ENCODE measurements at regions not wholly inside any gene's neighbourhood (a gene's known extent, or its start where the extent isn't known, plus 50 kb on each side); places are given as distances from the start of the nearest gene placed in this dataset.
A peak's percentile ranks its signal among the peaks of the same experiment; 100 is the strongest.

DNA sequence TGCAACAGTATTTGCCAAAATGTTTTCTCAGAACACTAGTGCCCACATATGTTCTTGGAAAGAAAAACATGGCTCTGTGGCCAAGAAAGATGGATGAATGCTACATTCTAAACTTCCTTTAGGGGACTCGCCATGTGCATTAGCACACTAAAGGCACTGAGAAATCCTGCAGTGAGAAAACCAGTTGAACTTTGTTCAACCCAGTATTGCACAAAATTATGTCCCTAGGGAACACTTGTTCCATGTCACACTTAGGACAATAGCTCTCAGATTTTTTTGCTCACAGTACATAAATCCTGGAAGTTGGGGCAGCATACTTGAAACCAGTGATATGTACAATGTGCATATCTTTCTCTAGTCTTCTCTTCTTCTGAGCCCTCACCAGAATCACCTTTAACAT is 96.6 kb downstream of the ADRB2 start:
- TF ChIP-seq, protein P1, sequence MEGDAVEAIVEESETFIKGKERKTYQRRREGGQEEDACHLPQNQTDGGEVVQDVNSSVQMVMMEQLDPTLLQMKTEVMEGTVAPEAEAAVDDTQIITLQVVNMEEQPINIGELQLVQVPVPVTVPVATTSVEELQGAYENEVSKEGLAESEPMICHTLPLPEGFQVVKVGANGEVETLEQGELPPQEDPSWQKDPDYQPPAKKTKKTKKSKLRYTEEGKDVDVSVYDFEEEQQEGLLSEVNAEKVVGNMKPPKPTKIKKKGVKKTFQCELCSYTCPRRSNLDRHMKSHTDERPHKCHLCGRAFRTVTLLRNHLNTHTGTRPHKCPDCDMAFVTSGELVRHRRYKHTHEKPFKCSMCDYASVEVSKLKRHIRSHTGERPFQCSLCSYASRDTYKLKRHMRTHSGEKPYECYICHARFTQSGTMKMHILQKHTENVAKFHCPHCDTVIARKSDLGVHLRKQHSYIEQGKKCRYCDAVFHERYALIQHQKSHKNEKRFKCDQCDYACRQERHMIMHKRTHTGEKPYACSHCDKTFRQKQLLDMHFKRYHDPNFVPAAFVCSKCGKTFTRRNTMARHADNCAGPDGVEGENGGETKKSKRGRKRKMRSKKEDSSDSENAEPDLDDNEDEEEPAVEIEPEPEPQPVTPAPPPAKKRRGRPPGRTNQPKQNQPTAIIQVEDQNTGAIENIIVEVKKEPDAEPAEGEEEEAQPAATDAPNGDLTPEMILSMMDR (IDR thresholded peaks at IDR 0.05): no peak
- Histone ChIP-seq H3K36me3 (no peaks in the 10 kb centered on the region), H3K4me3 (no peak overlapping the region), H3K27ac (no peak overlapping the region), H3K27me3 (ENCODE audit: low read depth) (no peaks in the 10 kb centered on the region), H3K9me3 (no peaks in the 10 kb centered on the region), H3K4me1 (peaks cover 10% of the 10 kb centered on the region)
- intact Hi-C loops (cut with DNase I): no loop called here
- ATAC-seq: no peak
- no peak for DNase-seq

DNA sequence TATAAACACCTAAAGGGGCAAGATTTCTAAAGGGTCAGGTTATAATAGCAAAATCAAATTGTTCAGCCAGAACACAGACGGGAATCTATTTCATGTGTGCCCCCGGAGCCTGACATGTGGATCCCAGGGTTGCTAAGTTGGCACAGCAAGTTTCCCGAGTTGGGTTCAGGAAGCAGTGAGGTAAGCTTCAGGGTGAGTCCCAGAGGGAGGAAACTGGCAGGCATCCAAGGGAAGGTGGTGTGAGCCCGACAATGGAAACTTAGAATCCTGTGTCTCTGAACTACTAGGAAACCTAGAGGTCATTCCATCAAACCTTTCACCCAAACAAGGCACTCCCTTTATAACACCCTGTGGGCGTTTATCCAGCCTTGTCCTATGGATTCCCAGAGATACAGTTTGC is 98.4 kb downstream of the ADRB2 start:
- Histone ChIP-seq H3K27ac (no peak overlapping the region), H3K27me3 (ENCODE audit: low read depth) (no peaks in the 10 kb centered on the region), H3K9me3 (no peaks in the 10 kb centered on the region), H3K4me3 (no peak overlapping the region), H3K36me3 (no peaks in the 10 kb centered on the region), H3K4me1 (peaks cover 14% of the 10 kb centered on the region)
- TF ChIP-seq, protein P1 (IDR thresholded peaks at IDR 0.05): no peak
- intact Hi-C loops (cut with DNase I): no loop called here
- DNase-seq (no peak), ATAC-seq (peak in 1 of 2 donors; percentile 23)

DNA sequence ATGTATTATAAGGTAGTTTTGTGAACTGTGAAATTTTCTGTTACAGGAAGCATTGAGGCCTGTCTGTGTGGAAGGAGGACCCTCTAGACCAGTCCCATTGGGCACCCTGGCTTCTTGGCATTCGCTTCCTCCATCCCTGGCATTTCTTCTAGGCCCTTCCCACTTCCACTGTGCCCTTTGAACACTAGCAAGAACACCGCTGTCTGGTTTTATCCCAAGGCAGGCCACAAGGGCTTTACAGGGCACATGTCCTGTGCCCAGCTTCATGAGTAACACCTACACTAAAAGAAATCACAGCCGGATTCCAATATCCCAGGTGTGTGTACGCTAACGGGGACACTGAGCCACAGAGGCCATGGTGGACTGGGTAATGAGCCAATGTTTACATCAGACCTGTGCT is 99.8 kb downstream of the ADRB2 start:
- H3K4me1 ChIP-seq: peaks cover 14% of the 10 kb centered on the region
- H3K9me3 ChIP-seq: no peaks in the 10 kb centered on the region
- H3K36me3 ChIP-seq: no peaks in the 10 kb centered on the region
- no peak overlapping the region for H3K4me3 ChIP-seq
- DNase-seq: no peak
- no peak overlapping the region for H3K27ac ChIP-seq
- TF ChIP-seq, protein P1 (IDR thresholded peaks at IDR 0.05): no peak
- intact Hi-C loops (cut with DNase I): no loop called here
- no peaks in the 10 kb centered on the region for H3K27me3 ChIP-seq (ENCODE audit: low read depth)
- no peak for ATAC-seq

DNA sequence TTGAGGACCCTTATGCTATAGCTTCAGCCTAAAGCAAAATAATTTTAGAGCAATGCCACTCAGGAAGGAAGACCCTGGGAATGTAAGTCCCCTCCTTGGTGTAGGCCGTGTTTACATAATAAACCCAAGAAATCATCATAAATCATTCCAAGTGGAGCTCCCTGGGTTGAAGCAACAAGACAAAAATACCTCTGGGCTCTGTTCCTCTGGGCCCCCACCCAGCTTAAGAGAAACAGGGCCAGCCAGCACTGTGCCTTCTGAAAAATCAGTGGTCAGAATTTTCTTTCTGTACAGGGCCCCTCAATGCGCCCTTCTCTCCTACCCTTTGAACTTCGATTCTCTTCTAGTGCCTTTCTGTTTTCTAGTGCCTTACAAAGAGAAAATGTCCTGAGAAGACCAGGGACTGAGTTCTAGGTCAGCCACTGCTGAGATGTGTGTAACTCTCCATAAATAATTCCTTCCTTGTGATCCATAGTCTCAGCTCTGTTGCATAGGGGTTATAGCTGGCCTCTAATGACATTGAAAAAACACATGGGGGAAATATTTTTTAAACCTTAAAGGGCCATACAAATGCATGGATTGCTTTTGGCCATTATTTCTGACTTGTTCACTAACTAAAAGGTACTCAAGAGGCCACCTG is 101.0 kb downstream of the ADRB2 start:
- intact Hi-C loops (cut with DNase I): no loop called here
- no peaks in the 10 kb centered on the region for H3K9me3 ChIP-seq
- no peak overlapping the region for H3K27ac ChIP-seq
- TF ChIP-seq, protein P1 (IDR thresholded peaks at IDR 0.05): no peak
- ATAC-seq (no peak), DNase-seq (no peak)
- H3K36me3 ChIP-seq: no peaks in the 10 kb centered on the region
- H3K4me1 ChIP-seq: peaks cover 21% of the 10 kb centered on the region
- H3K4me3 ChIP-seq: no peak overlapping the region
- no peaks in the 10 kb centered on the region for H3K27me3 ChIP-seq (ENCODE audit: low read depth)

DNA sequence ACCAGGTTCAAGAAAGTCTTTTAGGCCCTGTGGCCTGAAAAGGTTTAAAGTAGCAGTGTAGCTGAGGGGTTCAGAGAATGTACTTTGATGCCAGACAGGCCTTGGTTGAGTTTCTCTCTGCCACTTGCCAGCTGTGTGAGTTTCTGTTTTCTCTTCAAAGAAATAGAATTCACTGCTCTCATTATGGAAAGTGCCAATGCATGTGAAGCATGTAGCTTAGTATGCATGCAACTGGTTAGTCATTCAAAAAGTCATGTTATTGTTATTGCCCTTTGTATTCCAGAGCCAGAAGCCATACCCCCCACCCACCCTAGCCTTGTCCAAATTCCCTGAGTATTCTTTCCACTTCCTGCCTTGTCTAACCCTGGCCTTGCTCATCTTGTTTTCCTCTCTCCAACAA is 101.7 kb downstream of the ADRB2 start:
- ATAC-seq: no peak
- H3K27me3 ChIP-seq (ENCODE audit: low read depth): no peaks in the 10 kb centered on the region
- no peaks in the 10 kb centered on the region for H3K36me3 ChIP-seq
- peaks cover 26% of the 10 kb centered on the region for H3K4me1 ChIP-seq
- intact Hi-C loops (cut with DNase I): no loop called here
- TF ChIP-seq, protein P1 (IDR thresholded peaks at IDR 0.05): no peak
- no peak overlapping the region for H3K4me3 ChIP-seq
- H3K9me3 ChIP-seq: no peaks in the 10 kb centered on the region
- H3K27ac ChIP-seq: no peak overlapping the region
- DNase-seq: no peak
